ENCODE measurements at regions not wholly inside any gene's neighbourhood (a gene's known extent, or its start where the extent isn't known, plus 50 kb on each side); places are given as distances from the start of the nearest gene placed in this dataset.

- TF ChIP-seq BACH1 (IDR thresholded peaks at IDR 0.05; ENCODE audit: low read length) (no peak), ASH2L (IDR thresholded peaks at IDR 0.05; ENCODE audit: low read length) (peak; percentile 73), EZH2 (IDR thresholded peaks at IDR 0.05; ENCODE audit: low read depth, low read length, severe bottlenecking) (no peak), SIN3A (conservative IDR thresholded peaks at IDR 0.05 in 1 of 2, IDR thresholded peaks at IDR 0.05 in 1 of 2; ENCODE audit: low read depth in 1 of 2, low read length in 2 of 2) (no peak), CEBPB (IDR thresholded peaks at IDR 0.05; ENCODE audit: low read depth, low read length) (no peak), NRF1 (IDR thresholded peaks at IDR 0.05; ENCODE audit: low read depth, low read length) (no peak), POLR2AphosphoS5 (IDR thresholded peaks at IDR 0.05; ENCODE audit: low read depth, low read length) (no peak), POLR2A (IDR thresholded peaks at IDR 0.05; ENCODE audit: control extremely low read depth in 1 of 2, low read depth in 2 of 2, low read length in 2 of 2) (no peak), CBX8 (IDR thresholded peaks at IDR 0.05; ENCODE audit: borderline replicate concordance, low read depth, low read length) (no peak), MAFK (IDR thresholded peaks at IDR 0.05; ENCODE audit: low read depth, low read length) (no peak)
- TF ChIP-seq, protein P1, sequence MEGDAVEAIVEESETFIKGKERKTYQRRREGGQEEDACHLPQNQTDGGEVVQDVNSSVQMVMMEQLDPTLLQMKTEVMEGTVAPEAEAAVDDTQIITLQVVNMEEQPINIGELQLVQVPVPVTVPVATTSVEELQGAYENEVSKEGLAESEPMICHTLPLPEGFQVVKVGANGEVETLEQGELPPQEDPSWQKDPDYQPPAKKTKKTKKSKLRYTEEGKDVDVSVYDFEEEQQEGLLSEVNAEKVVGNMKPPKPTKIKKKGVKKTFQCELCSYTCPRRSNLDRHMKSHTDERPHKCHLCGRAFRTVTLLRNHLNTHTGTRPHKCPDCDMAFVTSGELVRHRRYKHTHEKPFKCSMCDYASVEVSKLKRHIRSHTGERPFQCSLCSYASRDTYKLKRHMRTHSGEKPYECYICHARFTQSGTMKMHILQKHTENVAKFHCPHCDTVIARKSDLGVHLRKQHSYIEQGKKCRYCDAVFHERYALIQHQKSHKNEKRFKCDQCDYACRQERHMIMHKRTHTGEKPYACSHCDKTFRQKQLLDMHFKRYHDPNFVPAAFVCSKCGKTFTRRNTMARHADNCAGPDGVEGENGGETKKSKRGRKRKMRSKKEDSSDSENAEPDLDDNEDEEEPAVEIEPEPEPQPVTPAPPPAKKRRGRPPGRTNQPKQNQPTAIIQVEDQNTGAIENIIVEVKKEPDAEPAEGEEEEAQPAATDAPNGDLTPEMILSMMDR (IDR thresholded peaks at IDR 0.05; ENCODE audit: control extremely low read depth in 1 of 3, insufficient read depth in 1 of 3, low read depth in 1 of 3, low read length in 3 of 3), result peak in 2 of 3 experiments; percentile 32 to 33; a peak in 2 of 4 replicates
- TF ChIP-seq, protein P2, sequence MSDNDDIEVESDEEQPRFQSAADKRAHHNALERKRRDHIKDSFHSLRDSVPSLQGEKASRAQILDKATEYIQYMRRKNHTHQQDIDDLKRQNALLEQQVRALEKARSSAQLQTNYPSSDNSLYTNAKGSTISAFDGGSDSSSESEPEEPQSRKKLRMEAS (IDR thresholded peaks at IDR 0.05), result no peak
- TF ChIP-seq, protein P3, sequence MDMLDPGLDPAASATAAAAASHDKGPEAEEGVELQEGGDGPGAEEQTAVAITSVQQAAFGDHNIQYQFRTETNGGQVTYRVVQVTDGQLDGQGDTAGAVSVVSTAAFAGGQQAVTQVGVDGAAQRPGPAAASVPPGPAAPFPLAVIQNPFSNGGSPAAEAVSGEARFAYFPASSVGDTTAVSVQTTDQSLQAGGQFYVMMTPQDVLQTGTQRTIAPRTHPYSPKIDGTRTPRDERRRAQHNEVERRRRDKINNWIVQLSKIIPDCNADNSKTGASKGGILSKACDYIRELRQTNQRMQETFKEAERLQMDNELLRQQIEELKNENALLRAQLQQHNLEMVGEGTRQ (IDR thresholded peaks at IDR 0.05; ENCODE audit: low read length), result no peak
Observed at GRCh38 chr12:39122562-39123204, 217.3 kb upstream of the CPNE8 start.
